GM19468 (cell line): ENCODE measurements at regions not wholly inside any gene's neighbourhood (a gene's known extent, or its start where the extent isn't known, plus 50 kb on each side); places are given as distances from the start of the nearest gene placed in this dataset.
"Not testable (repeated sequence)": the region's sequence is repeated elsewhere in the genome, so short reads cannot be mapped to it uniquely, and the experiment has no call there.

Experiments
- ATAC-seq: cut with Tn5 transposase; IDR thresholded peaks from one replicate; pipeline ENCODE4 v1.9.1; 2021; ENCODE audit warnings: mild to moderate bottlenecking, moderate library complexity, moderate number of reproducible peaks; ENCODE audit not compliant: unreplicated experiment; ENCODE audit errors: extremely low read depth

GRCh38 chr10:9305018-9305655 is 1250.6 kb downstream of the GATA3 start:
- no peak for ATAC-seq

GRCh38 chr10:9311702-9312499 is 1257.4 kb downstream of the GATA3 start:
- ATAC-seq: no peak

- no peak for ATAC-seq
Observed at GRCh38 chr10:9315292-9315691, 1260.8 kb downstream of the GATA3 start.

DNA sequence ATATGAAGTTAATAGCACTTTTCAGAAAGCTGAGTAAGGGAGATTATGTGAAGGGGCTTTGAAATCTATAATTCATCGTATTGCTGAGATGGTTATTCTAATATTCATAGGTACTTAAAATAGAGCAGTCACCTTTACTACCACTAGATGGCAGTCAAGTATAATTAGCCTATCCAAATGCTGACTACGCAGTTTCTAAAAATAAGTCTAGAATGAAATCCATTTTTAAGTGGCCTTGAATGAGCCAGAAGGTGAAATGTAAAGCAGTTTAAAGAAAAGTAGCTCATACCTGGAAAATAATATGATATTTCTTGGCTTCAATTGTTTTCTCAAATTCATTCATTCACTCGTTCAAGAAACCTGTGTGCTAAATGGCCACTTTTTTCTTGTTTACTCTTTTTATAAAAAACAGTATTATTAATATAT is 1277.1 kb downstream of the GATA3 start:
- peak; percentile 60 for ATAC-seq

- no peak for ATAC-seq
Observed at GRCh38 chr10:9334270-9334669, 1279.8 kb downstream of the GATA3 start.

GRCh38 chr10:9339716-9340115 is 1285.2 kb downstream of the GATA3 start:
- no peak for ATAC-seq

DNA sequence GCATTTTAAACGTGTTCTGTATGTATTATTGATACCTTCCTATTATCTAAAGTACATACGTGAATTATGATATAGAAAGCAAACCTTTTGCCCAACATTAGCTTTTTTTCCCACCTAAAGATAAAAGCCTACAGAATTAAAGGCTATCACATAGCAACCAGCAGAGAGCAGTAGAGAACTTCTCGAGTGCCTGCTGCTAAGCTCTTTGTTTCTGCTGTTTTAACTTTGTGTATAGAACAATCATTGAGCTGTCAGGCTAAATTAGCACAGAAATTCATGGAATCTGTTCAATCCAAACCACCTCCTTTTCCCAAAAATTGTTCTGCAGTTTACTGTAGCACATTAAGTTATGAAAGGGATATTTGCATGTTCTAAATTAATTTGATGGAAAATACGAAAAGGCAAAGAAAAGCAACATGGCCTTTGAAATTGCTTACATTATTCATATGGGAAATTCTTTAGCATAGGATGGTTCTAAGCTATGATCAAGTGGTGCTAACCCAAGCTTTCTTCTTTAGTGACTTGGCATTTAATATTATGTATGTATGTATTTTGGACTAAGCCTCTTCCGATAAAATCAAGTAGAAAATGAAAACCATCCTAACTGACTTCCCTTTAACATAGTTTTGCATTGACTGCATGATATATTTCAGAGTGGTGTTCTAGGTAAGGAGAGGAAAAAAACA is 1288.5 kb downstream of the GATA3 start:
- peak; percentile 39 for ATAC-seq

- ATAC-seq: not testable (repeated sequence)
Observed at GRCh38 chr10:9347933-9348332, 1293.4 kb downstream of the GATA3 start.

GRCh38 chr10:9357471-9357870 is 1303.0 kb downstream of the GATA3 start:
- no peak for ATAC-seq

GRCh38 chr10:9362721-9363120 is 1308.2 kb downstream of the GATA3 start:
- ATAC-seq: no peak

DNA sequence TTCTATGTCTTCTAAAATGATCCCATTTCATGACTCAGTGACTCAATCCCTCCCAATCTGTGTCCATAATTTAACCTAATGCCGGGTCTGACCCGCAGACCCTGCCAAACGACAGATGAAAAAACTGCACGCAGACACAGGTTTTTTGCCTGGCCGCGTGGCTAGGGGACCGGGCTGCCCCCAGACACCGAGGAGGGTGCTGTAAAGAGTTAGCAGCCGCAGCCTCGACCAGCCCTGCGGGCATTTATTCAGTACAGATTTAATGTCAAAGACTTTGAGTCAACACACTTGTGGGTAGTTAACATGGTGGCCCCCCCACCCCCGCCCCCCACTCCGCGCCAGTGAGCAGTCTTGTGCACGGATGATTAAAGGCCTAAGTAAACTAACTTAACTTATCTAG is 1324.7 kb downstream of the GATA3 start:
- ATAC-seq: no peak

- no peak for ATAC-seq
Observed at GRCh38 chr10:9381733-9382532, 1327.4 kb downstream of the GATA3 start.

- no peak for ATAC-seq
Observed at GRCh38 chr10:9382533-9382866, 1328.0 kb downstream of the GATA3 start.

DNA sequence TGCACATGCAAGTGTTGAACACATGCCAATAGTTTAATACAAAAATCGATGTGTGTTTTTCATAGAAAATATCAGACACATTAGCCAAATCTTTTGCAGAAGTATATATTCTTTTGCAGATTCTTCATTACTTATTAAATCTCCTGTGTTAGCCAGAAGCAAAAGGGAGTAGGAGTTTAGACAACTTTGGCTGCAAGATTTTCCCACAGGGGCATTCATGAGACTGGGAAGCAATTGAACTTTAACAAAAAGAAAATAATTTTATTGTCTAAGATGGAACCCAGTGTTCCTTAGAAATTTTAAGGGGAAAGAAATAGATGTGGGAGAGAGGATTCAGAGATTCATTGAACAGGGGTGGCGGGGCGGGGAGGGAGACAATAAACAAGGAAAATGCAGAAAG is 1336.0 kb downstream of the GATA3 start:
- ATAC-seq: no peak

- no peak for ATAC-seq
Observed at GRCh38 chr10:9399275-9399983, 1344.9 kb downstream of the GATA3 start.

GRCh38 chr10:9402067-9402466 is 1347.6 kb downstream of the GATA3 start:
- not testable (repeated sequence) for ATAC-seq

- ATAC-seq: not testable (repeated sequence)
Observed at GRCh38 chr10:9402507-9403195, 1348.2 kb downstream of the GATA3 start.

GRCh38 chr10:9407201-9407600 is 1352.7 kb downstream of the GATA3 start:
- ATAC-seq: not testable (repeated sequence)

GRCh38 chr10:9416331-9416730 is 1361.8 kb downstream of the GATA3 start:
- no peak for ATAC-seq
